HuH-7.5 (cell line): ENCODE measurements at regions not wholly inside any gene's neighbourhood (a gene's known extent, or its start where the extent isn't known, plus 50 kb on each side); places are given as distances from the start of the nearest gene placed in this dataset.

Experiments
- DNase-seq: peaks from one replicate; pipeline ENCODE4 v3.0.0; 2011; ENCODE audit warnings: low spot score

GRCh38 chr12:115857923-115858322, 419.6 kb downstream of the MED13L start:
- no peak for DNase-seq

GRCh38 chr12:115857160-115857920, 420.2 kb downstream of the MED13L start:
- DNase-seq = no peak

GRCh38 chr12:115852054-115852453, 425.4 kb downstream of the MED13L start:
- DNase-seq = no peak

GRCh38 chr12:115850957-115851356, 426.5 kb downstream of the MED13L start:
- no peak for DNase-seq

GRCh38 chr12:115849262-115849943, 428.1 kb downstream of the MED13L start:
- no peak for DNase-seq

GRCh38 chr12:115847398-115847797, 430.1 kb downstream of the MED13L start:
- no peak for DNase-seq

- DNase-seq = no peak
Observed at GRCh38 chr12:115846516-115846915, 431.0 kb downstream of the MED13L start.

GRCh38 chr12:115840159-115840558, 437.3 kb downstream of the MED13L start:
- peak; percentile 35 for DNase-seq

GRCh38 chr12:115838952-115839351, 438.5 kb downstream of the MED13L start:
- no peak for DNase-seq

- DNase-seq = no peak
Observed at GRCh38 chr12:115837220-115837619, 440.3 kb downstream of the MED13L start.

GRCh38 chr12:115835445-115835844, 442.0 kb downstream of the MED13L start:
- DNase-seq = no peak

GRCh38 chr12:115833704-115834103, 443.8 kb downstream of the MED13L start:
- no peak for DNase-seq

- no peak for DNase-seq
Observed at GRCh38 chr12:115830633-115831032, 446.9 kb downstream of the MED13L start.

- DNase-seq = no peak
Observed at GRCh38 chr12:115830070-115830469, 447.4 kb downstream of the MED13L start.

- no peak for DNase-seq
Observed at GRCh38 chr12:115828168-115828567, 449.3 kb downstream of the MED13L start.

- no peak for DNase-seq
Observed at GRCh38 chr12:115824936-115825602, 452.4 kb downstream of the MED13L start.

GRCh38 chr12:115823635-115824034, 453.9 kb downstream of the MED13L start:
- DNase-seq = no peak

GRCh38 chr12:115820656-115821055, 456.8 kb downstream of the MED13L start:
- no peak for DNase-seq

- DNase-seq = no peak
Observed at GRCh38 chr12:115818973-115819372, 458.5 kb downstream of the MED13L start.

- no peak for DNase-seq
Observed at GRCh38 chr12:115817389-115817788, 460.1 kb downstream of the MED13L start.

- no peak for DNase-seq
Observed at GRCh38 chr12:115815924-115816323, 461.6 kb downstream of the MED13L start.

GRCh38 chr12:115813256-115813655, 464.2 kb downstream of the MED13L start:
- DNase-seq = no peak

GRCh38 chr12:115811929-115812328, 465.6 kb downstream of the MED13L start:
- no peak for DNase-seq
